Activated CD4-positive, alpha-beta T cell treated with anti-CD3 and anti-CD28 coated beads, Interleukin-2, amount 10 ng/mL, durations not matched to agents 7 days and 5 days (primary cell): ENCODE measurements at regions not wholly inside any gene's neighbourhood (a gene's known extent, or its start where the extent isn't known, plus 50 kb on each side); places are given as distances from the start of the nearest gene placed in this dataset.

Experiments used
- CTCF ChIA-PET: fragments of 350-600 bp; sonication (Branson Sonifier 250); formaldehyde crosslinking; loops from one replicate; lab custom pipeline; 2021; ENCODE audit warnings: antibody characterized with exemption; lab: Charles Lee
- POLR2A ChIA-PET: fragments of 350-600 bp; sonication (Branson Sonifier 250); formaldehyde crosslinking; loops from one replicate; lab custom pipeline; 2021; ENCODE audit warnings: antibody characterized with exemption; lab: Charles Lee
- DNase-seq: peaks from one replicate; pipeline ENCODE4 v3.0.0-alpha.2; 2020
- H3K27ac Mint-ChIP-seq: one replicate; pipeline ENCODE4 v1.8.0; 2021; ENCODE audit warnings: mild to moderate bottlenecking, moderate library complexity, mixed read lengths
- H3K27me3 Mint-ChIP-seq: one replicate; pipeline ENCODE4 v1.8.0; 2021; ENCODE audit warnings: mixed read lengths
- H3K36me3 Mint-ChIP-seq: one replicate; pipeline ENCODE4 v1.8.0; 2021; ENCODE audit warnings: low read depth, mixed read lengths
- H3K4me1 Mint-ChIP-seq: one replicate; pipeline ENCODE4 v1.8.0; 2021; ENCODE audit warnings: mixed read lengths
- H3K4me3 Mint-ChIP-seq: one replicate; pipeline ENCODE4 v1.8.0; 2021; ENCODE audit warnings: mild to moderate bottlenecking, moderate library complexity, mixed read lengths
- H3K9me3 Mint-ChIP-seq: one replicate; pipeline ENCODE4 v1.8.0; 2021; ENCODE audit warnings: mixed read lengths

DNA sequence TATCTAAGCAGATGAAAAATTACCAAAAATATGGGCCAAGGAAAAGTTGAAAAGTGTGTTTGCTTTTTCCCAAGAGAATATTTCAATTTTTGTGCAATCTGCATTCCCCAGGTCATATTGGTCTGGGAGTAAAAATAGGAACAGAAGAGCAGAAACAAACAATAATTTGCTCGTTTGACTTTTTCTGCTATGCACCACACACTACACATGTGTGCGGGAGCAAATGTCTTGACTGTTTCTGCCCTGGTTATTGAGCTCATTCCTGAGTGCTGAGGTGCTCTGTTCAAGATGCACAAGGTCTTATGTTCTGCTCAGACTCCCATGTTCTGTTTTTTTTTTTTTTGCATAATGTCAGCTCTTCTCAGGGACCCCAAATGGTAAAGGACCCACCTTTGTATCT is 298.0 kb upstream of the MME start:
- H3K27ac Mint-ChIP-seq: no peak overlapping the region
- CTCF ChIA-PET: no interaction called here

DNA sequence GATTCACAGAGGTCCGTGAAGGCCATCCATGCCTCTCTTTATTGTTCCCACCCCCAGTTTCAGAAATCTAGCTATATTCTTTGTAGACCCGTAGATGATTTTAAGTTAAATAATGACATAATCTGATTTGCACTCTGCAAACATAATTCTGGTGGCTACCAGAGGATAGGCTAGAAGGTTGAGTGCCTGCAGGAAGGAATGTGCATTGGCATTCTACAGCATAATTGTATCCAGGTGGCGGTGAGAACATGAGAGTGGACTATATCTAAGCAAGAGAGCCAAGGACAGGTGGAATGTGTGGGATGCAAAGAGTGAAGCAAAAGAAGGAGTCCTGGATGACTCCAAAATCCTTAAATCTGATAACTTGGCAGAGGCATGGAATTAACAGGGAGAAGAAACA is 298.5 kb upstream of the MME start:
- Mint-ChIP-seq H3K27me3 (no peaks in the 10 kb centered on the region), H3K27ac (no peak overlapping the region), H3K36me3 (no peaks in the 10 kb centered on the region), H3K4me3 (no peak overlapping the region), H3K9me3 (no peaks in the 10 kb centered on the region), H3K4me1 (no peaks in the 10 kb centered on the region)
- no peak for DNase-seq
- ChIA-PET CTCF (no interaction called here), POLR2A (no interaction called here)

More for the DNA sequence above, 298.0 kb upstream of the MME start:
- POLR2A ChIA-PET: no interaction called here
- Mint-ChIP-seq H3K27me3 (no peaks in the 10 kb centered on the region), H3K9me3 (no peaks in the 10 kb centered on the region), H3K36me3 (no peaks in the 10 kb centered on the region), H3K4me3 (no peak overlapping the region), H3K4me1 (no peaks in the 10 kb centered on the region)
- no peak for DNase-seq

DNA sequence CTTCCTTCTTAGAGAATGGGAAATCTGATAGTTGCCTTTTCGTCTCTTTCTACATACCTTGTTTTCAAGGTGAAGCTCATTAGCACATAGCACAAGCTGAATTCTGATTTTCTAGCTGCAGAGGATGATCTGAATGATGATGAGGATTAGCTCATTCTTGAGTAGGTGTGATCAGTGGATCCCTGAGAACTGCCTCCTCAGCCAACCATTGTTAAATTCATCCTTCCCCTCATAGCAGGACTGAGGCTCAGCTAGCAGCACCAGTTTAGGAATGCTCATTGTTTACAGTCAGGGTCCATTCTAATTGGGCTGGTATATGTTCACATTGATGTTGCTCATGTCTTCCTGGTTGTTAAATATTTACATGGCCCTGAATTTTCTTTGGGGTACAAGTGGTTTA is 299.9 kb upstream of the MME start:
- Mint-ChIP-seq H3K9me3 (no peaks in the 10 kb centered on the region), H3K4me3 (no peak overlapping the region), H3K27ac (no peak overlapping the region), H3K4me1 (no peaks in the 10 kb centered on the region), H3K36me3 (no peaks in the 10 kb centered on the region), H3K27me3 (no peaks in the 10 kb centered on the region)
- no peak for DNase-seq
- ChIA-PET CTCF (no interaction called here), POLR2A (no interaction called here)

DNA sequence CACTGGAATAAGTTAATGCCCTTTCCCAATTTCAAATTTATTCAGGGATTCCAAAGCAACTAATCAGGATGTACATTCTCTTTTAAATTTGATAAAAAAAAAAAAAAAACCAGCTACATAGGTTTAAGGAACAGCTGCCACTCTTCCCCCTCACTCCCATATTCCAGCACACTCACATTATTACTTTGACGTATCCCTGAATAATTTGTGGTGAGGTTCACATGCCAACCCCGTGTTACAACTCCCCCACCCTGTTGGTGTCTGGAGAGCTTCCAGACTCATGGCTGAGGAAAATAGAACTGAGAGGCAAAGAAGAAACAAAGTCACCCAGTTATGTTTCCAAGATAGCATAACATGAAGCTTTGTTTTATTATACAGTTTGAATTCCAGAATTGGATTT is 300.5 kb upstream of the MME start:
- ChIA-PET CTCF (no interaction called here), POLR2A (no interaction called here)
- DNase-seq: no peak
- Mint-ChIP-seq H3K4me3 (no peak overlapping the region), H3K36me3 (no peaks in the 10 kb centered on the region), H3K27me3 (no peaks in the 10 kb centered on the region), H3K9me3 (no peaks in the 10 kb centered on the region), H3K4me1 (no peaks in the 10 kb centered on the region), H3K27ac (no peak overlapping the region)

DNA sequence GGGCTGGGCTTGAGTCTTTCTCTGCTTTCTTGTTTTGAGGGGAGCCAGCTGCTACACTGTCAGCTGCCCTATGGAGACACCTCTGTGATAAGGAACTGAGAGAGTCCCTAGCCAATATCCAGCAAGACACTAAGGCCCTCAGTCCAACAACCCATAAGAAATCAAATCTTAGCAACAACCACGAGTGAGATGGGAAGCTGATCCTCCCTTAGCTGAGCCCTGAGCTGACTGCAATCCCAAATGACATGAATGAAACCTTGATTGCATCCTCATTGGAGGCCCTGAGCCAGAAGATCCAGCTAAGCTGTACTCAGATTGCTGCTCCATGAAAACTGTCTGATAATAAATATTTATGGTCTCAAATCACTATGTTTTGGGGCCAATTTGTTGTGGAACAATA is 302.1 kb upstream of the MME start:
- Mint-ChIP-seq H3K27ac (no peak overlapping the region), H3K9me3 (no peaks in the 10 kb centered on the region), H3K4me3 (no peak overlapping the region), H3K36me3 (no peaks in the 10 kb centered on the region), H3K4me1 (no peaks in the 10 kb centered on the region), H3K27me3 (no peaks in the 10 kb centered on the region)
- DNase-seq: no peak
- CTCF ChIA-PET: no interaction called here
- POLR2A ChIA-PET: no interaction called here

DNA sequence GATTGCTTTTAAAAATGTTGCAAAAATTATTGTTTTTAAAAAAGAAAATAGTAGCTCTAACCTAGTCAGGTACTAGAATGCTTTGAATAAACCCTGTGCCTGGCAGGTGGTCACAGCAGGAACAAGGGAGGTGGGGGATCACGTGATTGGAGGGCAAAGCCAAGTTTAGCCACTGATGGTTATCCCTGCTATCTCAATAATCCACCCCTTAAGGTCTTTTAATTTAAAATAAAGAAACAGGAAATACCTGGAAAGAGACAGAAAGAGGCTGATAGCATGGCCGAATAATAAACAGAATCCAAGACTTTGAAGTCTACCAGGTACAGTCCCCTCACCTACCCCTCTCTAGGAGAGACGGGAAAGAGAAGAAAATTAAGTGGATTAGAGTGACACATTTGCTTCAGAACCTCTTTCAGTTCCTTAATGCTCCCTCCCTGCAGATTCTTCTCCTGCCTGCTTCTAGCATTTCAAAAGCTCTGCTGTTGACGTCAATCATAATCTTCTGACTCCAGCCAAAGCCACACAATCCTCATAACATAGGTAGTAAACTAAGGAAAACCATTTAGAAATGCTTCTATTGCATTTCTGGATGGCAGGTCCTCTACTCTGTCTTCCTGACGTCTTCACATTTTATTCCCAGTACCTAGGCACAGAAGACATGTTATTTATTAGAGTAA is 303.4 kb upstream of the MME start:
- Mint-ChIP-seq H3K36me3 (no peaks in the 10 kb centered on the region), H3K27ac (no peak overlapping the region), H3K4me3 (no peak overlapping the region), H3K9me3 (no peaks in the 10 kb centered on the region), H3K4me1 (no peaks in the 10 kb centered on the region), H3K27me3 (no peaks in the 10 kb centered on the region)
- CTCF ChIA-PET: no interaction called here
- POLR2A ChIA-PET: no interaction called here
- no peak for DNase-seq

DNA sequence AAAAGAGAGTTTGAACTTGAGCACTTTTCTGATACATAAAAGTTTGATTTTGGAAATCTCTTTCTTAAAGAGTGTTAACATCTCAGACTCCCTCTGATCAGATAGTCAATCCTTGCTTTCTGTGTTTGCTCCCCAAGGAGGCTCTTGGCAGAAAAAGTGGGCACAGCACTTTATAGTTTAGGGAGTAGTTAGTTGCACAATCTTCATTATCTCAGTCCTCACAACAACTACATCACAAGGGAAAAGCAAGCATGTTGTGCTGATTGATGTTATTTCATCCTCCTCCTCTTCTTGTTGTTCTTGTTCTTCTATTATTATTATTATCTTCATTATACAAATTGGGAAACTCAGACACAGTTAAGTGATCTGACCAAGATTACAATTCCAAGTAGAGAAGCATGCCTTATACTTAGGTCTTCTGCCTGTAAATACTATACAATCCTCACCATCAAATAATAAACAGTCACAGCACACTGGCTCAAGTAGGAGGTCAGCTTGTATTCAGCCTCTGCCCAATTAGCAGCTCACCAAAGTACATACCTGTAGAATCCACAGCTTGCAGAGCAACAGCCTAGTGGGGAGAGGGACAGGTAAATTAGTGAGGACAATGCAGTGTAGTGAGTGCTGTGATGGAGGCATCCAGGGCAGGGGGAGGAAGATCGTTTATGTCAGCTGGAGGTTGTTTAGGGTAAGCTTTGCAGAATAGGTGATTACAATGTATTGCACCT is 304.1 kb upstream of the MME start:
- H3K4me3 Mint-ChIP-seq: no peak overlapping the region
- H3K9me3 Mint-ChIP-seq: no peaks in the 10 kb centered on the region
- H3K4me1 Mint-ChIP-seq: no peaks in the 10 kb centered on the region
- H3K27me3 Mint-ChIP-seq: no peaks in the 10 kb centered on the region
- no peak for DNase-seq
- ChIA-PET CTCF (no interaction called here), POLR2A (no interaction called here)
- H3K36me3 Mint-ChIP-seq: no peaks in the 10 kb centered on the region
- no peak overlapping the region for H3K27ac Mint-ChIP-seq

DNA sequence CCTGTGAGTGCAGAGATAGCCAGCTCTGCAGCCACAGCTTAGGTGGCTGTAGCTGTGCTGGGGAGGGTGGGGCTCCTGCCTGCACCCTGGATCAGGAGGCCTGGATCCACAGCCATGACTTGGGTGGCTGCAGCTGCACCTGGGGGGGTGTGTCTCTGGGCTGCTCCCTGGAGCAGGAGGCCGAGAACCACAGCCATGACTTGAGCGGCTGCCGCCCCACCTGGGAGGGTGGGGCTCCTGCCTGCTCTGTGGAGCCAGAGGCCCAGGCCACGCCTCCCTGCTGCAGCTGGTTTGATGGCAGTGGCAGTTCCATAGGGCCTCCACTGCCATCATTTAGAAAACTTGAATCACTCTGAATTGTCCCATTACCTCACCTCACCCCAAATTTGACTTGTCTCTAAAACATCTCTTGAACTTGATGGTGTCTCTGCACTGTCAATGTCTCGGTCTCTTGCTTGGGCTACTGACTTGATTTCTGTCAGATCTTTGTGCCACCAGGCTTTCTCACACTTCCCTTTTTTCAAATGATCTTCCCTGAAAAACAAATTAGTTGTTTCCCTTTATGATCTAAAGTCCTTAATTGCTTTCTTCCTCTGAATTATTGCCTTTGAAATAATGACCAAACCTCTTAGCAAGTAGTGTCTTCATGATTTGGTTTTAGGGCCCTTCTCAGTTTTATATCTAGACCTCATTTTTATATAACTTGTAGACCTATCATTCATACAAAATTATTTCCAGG is 313.2 kb upstream of the MME start:
- H3K36me3 Mint-ChIP-seq: no peaks in the 10 kb centered on the region
- ChIA-PET CTCF (no interaction called here), POLR2A (no interaction called here)
- H3K4me3 Mint-ChIP-seq: no peak overlapping the region
- no peaks in the 10 kb centered on the region for H3K4me1 Mint-ChIP-seq
- DNase-seq: no peak
- H3K27me3 Mint-ChIP-seq: no peaks in the 10 kb centered on the region
- H3K27ac Mint-ChIP-seq: no peak overlapping the region
- peaks cover 2% of the 10 kb centered on the region for H3K9me3 Mint-ChIP-seq

DNA sequence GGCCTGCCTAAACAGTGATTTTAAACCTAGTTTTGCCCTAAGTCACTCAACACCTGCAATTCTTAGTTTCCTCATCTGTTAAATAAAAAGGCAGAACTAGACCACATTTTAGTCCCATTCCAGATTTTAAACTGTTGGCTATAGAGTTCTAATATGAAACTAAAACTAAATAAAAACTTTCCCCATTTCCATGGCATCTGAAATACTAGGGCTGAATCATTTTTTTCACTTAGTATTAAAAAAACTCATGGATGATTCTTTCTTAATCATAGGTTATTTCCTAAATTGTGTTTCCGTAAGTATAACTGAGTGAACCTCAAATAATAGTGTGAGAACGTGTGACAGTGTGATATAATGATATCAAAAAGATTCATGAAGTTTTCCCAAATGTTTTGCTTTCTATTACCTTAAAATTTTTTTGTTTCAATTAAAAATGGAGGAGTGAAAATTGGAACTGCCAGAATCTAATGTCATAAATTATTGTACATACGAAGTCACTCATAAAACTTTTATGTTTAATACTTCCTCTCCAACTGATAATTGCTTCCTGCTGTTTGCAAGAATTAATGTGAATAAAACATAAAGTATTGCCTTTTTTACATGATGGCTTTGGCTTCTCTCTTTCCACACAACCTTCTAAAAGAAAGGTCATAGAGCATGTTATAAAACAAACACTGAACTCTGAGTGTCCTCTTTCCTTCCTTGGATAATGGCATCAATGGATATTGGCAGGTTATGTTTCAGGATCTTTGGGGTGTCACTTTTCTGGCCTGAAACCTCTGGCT is 315.1 kb upstream of the MME start:
- Mint-ChIP-seq H3K9me3 (peaks cover 2% of the 10 kb centered on the region), H3K27ac (no peak overlapping the region), H3K36me3 (no peaks in the 10 kb centered on the region), H3K4me3 (no peak overlapping the region), H3K27me3 (no peaks in the 10 kb centered on the region), H3K4me1 (no peaks in the 10 kb centered on the region)
- no peak for DNase-seq
- ChIA-PET POLR2A (no interaction called here), CTCF (interaction anchor here (0.5 kb wide), 1 partner anchor 217 kb away, joined by 3 read pairs; no protein-coding TSS in a partner anchor)

DNA sequence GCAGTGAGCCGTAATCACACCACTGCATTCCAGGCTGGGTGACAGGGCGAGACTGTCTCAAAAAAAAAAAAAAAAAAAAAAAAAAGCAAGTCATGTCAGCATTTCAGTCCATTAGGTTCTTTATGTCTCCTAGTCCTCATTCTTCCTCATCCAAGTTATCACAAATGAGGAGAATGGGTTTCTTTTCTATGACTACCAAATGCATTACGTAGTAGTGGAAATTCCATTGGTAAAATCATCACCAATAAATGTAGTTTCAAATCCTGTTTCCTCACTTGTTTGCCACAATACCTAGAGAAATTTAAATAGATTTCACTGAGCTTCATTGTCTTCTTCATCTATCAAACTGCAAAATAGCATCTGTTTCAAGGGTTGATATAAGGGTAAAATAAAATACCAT is 317.6 kb upstream of the MME start:
- H3K27me3 Mint-ChIP-seq: no peaks in the 10 kb centered on the region
- H3K9me3 Mint-ChIP-seq: peaks cover 2% of the 10 kb centered on the region
- H3K4me3 Mint-ChIP-seq: no peak overlapping the region
- no peak overlapping the region for H3K27ac Mint-ChIP-seq
- H3K36me3 Mint-ChIP-seq: no peaks in the 10 kb centered on the region
- no peaks in the 10 kb centered on the region for H3K4me1 Mint-ChIP-seq
- no peak for DNase-seq
- ChIA-PET POLR2A (no interaction called here), CTCF (no interaction called here)

DNA sequence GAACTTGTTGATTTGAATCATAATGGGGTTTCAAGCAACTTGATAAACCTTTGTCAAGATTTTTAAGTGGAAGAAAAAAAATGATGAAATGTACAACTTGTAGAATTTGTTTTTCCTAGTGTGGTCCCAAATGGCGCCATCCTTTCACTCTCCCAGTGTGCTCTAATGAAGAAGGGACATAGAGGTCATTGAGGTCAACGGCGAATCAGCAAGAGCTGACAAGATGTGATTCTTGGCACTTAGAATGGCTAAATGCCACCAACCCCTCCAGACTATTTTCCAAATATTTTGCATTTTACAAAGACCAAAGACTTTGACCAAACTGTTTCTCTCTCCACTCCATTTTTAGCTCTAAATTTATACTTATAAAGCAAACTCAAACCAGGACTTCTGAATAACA is 320.2 kb upstream of the MME start:
- Mint-ChIP-seq H3K9me3 (peaks cover 2% of the 10 kb centered on the region), H3K27ac (no peak overlapping the region), H3K4me3 (no peak overlapping the region), H3K27me3 (no peaks in the 10 kb centered on the region), H3K4me1 (no peaks in the 10 kb centered on the region), H3K36me3 (no peaks in the 10 kb centered on the region)
- POLR2A ChIA-PET: no interaction called here
- CTCF ChIA-PET: no interaction called here
- DNase-seq: no peak

DNA sequence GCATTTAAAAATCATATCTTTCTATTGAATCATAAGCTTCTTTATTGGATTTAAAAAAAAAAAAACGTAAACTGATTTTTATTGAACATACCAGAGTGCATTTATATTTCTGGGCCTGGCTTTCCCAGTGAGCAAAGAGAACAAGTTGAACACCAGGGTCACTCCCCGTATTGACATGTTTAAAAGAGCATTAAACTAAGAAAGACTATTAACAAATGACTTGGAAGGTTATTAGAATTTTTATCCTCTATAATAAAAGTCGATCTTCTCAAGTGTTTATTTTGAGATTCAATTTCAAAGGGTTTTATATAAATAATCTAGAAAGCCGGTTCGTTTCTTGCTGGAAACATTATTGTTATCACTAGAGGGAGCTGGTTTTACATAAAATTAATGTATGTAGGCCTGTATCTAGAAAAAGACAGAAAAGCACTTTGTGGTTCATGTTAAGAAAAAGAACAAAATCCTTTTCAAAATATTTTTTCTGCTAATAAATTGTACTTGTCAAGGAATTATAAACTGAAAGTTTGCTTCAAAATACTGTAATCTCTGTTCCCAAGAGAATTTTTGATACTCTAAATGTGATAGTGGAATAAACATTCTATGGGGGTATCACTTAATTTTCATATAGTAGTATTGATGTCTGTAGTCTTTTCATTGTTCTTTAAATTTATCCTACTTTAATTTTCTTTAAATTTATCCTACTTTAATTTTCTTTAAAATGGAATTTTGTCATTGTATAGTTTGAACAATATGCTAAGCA is 321.8 kb upstream of the MME start:
- no peak for DNase-seq
- Mint-ChIP-seq H3K27me3 (no peaks in the 10 kb centered on the region), H3K27ac (no peak overlapping the region), H3K9me3 (no peaks in the 10 kb centered on the region), H3K4me1 (no peaks in the 10 kb centered on the region), H3K36me3 (no peaks in the 10 kb centered on the region), H3K4me3 (no peak overlapping the region)
- ChIA-PET POLR2A (no interaction called here), CTCF (interaction anchor here (0.7 kb wide), 1 partner anchor 157 kb away, joined by 3 read pairs; no protein-coding TSS in a partner anchor)
